ENCODE measurements at regions not wholly inside any gene's neighbourhood (a gene's known extent, or its start where the extent isn't known, plus 50 kb on each side); places are given as distances from the start of the nearest gene placed in this dataset.

DNA sequence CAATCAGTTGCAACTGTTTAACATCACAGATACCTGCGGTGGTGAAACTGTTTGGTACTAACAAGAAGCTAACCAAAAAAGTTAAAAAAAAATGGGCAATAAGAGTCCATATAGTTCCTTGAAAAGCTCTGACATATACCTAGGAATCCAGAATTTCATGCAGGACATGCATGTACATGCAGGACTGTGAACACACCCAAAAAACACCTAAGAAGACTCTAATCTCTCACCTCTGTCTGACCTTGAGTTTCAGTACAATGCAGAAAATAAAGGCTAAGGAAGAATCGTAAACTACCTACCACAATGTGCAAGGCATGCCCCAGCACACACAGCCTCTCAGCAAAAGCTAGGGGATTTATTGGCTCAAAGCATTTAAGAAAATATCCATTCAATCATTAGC, 110.7 kb upstream of the GOLGA8J start:
- Mint-ChIP-seq H3K27me3 (ENCODE audit: low read depth) (peaks cover 51% of the 10 kb centered on the region), H3K4me3 (no peak overlapping the region), H3K27ac (no peak overlapping the region), H3K9me3 (peaks cover 27% of the 10 kb centered on the region), H3K36me3 (peaks cover 6% of the 10 kb centered on the region), H3K4me1 (peaks cover 9% of the 10 kb centered on the region; the same call in 1 of the 2 replicates)
- TF ChIP-seq, protein P1, sequence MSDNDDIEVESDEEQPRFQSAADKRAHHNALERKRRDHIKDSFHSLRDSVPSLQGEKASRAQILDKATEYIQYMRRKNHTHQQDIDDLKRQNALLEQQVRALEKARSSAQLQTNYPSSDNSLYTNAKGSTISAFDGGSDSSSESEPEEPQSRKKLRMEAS (CRISPR knock-in tag; IDR thresholded peaks at IDR 0.05) = no peak
- no peak for TF ChIP-seq ZNF232 (CRISPR knock-in tag; IDR thresholded peaks at IDR 0.05)
- TF ChIP-seq ETV6 (CRISPR knock-in tag; IDR thresholded peaks at IDR 0.05) = no peak
- TF ChIP-seq, protein P2, sequence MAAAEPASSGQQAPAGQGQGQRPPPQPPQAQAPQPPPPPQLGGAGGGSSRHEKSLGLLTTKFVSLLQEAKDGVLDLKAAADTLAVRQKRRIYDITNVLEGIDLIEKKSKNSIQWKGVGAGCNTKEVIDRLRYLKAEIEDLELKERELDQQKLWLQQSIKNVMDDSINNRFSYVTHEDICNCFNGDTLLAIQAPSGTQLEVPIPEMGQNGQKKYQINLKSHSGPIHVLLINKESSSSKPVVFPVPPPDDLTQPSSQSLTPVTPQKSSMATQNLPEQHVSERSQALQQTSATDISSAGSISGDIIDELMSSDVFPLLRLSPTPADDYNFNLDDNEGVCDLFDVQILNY (CRISPR knock-in tag; IDR thresholded peaks at IDR 0.05) = no peak
- no peak for TF ChIP-seq PRRX2 (CRISPR knock-in tag; IDR thresholded peaks at IDR 0.05)
- TF ChIP-seq TEAD1 (CRISPR knock-in tag; IDR thresholded peaks at IDR 0.05) = no peak
- no peak for TF ChIP-seq SP1 (CRISPR knock-in tag; conservative IDR thresholded peaks at IDR 0.05)
- no peak for TF ChIP-seq GRHL2 (CRISPR knock-in tag; IDR thresholded peaks at IDR 0.05; ENCODE audit: insufficient replicate concordance, severe bottlenecking)
- POLR2A ChIA-PET = no interaction called here
- DNase-seq (ENCODE audit: low spot score) (no peak), ATAC-seq (no peak)
- CTCF ChIA-PET = interaction anchor here (0.6 to 0.9 kb wide), 2 partner anchors 13 to 1491 kb away, joined by 3 to 6 read pairs; no protein-coding TSS in a partner anchor

DNA sequence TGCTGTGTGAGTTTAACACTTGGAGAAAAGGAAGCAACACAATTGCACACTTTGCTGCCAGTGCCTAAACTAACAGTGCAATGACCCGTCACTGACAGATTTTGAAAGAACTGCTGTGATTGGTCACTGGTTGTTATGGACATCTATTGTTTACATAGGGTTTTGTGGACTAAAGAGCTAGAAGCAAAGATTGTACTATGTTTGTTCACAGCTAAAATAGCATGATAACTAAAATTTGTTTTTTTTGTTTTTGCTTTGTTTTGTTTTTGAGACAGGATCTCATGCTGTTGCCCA, 112.4 kb upstream of the GOLGA8J start:
- DNase-seq (ENCODE audit: low spot score) (no peak), ATAC-seq (no peak)
- H3K27ac Mint-ChIP-seq = no peak overlapping the region
- 0 out of 2 replicates have a peak overlapping the region, but pooled peaks have one; percentile 35 for H3K4me3 Mint-ChIP-seq
- CTCF ChIA-PET = no interaction called here
- TF ChIP-seq ZNF512 (CRISPR knock-in tag; IDR thresholded peaks at IDR 0.05; ENCODE audit: borderline replicate concordance) = no peak
- H3K4me1 Mint-ChIP-seq = peaks cover 9% of the 10 kb centered on the region; the same call in 1 of the 2 replicates
- H3K36me3 Mint-ChIP-seq = peaks cover 6% of the 10 kb centered on the region
- POLR2A ChIA-PET = no interaction called here
- peaks cover 67% of the 10 kb centered on the region for H3K27me3 Mint-ChIP-seq (ENCODE audit: low read depth)
- H3K9me3 Mint-ChIP-seq = peaks cover 27% of the 10 kb centered on the region

DNA sequence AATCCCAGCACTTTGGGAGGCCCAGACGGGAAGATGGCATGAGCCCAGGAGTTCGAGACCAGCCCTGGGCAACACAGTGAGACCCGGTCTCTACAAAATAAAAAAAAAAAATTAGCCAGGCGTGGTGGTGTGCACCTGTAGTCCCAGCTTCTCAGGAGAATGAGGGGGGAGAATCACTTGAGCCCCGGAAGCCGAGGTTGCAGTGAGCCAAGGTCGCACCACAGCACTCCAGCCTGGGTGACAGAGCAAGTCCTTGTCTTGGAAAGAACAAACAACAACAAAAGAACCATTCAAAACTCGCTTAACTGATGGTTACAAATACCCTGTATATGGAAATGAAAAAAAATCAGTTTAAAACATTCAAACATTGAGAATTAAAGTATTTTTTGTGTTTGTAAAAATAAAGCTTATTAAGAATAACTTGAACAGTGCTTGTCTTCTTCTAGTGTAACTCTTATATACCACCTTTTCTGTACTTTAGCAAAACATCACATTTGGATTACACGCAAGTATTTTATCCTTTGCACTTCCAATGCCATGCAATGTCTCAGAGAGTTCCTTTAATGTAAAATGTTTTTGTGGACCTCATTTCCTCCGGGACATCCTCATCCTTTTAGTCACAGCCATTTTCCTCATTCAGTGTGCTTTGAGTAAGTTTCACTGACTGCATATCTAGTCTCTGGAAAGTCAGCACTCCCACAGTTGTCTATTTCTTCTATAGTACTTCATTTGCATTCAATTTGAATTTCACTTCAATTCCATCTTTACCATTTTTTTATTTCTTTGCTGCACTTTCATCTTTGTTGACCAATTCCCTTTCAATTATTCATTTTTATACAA, 113.0 kb upstream of the GOLGA8J start:
- TF ChIP-seq OVOL2 (CRISPR knock-in tag; IDR thresholded peaks at IDR 0.05; ENCODE audit: borderline replicate concordance) = no peak
- TF ChIP-seq SMAD4 (CRISPR knock-in tag; IDR thresholded peaks at IDR 0.05) = no peak
- no peak for TF ChIP-seq RELA (CRISPR knock-in tag; IDR thresholded peaks at IDR 0.05; ENCODE audit: borderline replicate concordance)
- Mint-ChIP-seq H3K4me1 (peaks cover 9% of the 10 kb centered on the region; the same call in 1 of the 2 replicates), H3K4me3 (peak overlapping the region; percentile 72), H3K9me3 (peaks cover 27% of the 10 kb centered on the region), H3K27me3 (ENCODE audit: low read depth) (peaks cover 67% of the 10 kb centered on the region), H3K36me3 (peaks cover 6% of the 10 kb centered on the region), H3K27ac (no peak overlapping the region)
- DNase-seq (ENCODE audit: low spot score) (no peak), ATAC-seq (no peak)
- ChIA-PET CTCF (interaction anchor here (1.0 to 1.5 kb wide), 3 partner anchors 15 to 104 kb away, joined by 3 to 13 read pairs (median 5); no protein-coding TSS in a partner anchor), POLR2A (no interaction called here)

DNA sequence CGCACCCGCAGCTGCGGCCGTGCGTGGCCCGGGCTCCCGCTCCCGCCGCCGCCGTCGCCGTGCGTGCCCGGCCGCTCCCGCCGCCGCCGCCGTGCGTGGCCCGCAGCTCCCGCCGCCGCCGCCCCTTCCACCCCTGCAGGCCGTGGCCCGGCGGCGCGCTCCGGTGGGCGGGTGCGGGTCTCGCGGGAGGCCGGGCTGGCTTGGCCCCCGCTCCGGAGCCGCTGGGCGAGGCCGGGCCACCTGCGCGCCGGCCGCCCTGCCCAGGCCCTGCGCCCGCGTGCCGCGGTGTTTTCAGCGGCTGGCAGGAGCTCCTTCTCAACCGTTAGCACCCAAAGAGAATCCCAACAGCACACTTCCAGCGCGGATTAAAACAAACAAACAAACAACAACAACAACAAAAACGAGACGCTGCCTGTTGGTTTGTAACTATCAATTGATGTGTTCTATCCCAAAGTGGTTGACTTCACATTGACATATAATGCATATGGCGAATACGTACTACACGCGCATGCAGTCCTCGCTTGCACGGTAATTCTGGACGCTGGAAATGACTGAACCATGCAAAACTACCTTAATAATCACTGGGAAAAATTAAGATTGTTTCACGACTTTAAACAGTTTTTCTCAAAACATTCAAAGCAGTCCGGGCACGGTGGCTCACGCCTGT, 113.7 kb upstream of the GOLGA8J start:
- H3K27me3 Mint-ChIP-seq (ENCODE audit: low read depth) = peaks cover 67% of the 10 kb centered on the region
- ChIA-PET CTCF (interaction anchor here (0.8 to 1.5 kb wide), 5 partner anchors 10 to 106 kb away, joined by 3 to 13 read pairs (median 5); no protein-coding TSS in a partner anchor), POLR2A (interaction anchor here (0.5 kb wide), 1 partner anchor 72 kb away, joined by 4 read pairs; no protein-coding TSS in a partner anchor)
- peaks cover 9% of the 10 kb centered on the region; the same call in 1 of the 2 replicates for H3K4me1 Mint-ChIP-seq
- H3K9me3 Mint-ChIP-seq = peaks cover 23% of the 10 kb centered on the region
- H3K27ac Mint-ChIP-seq = no peak overlapping the region
- TF ChIP-seq PRRX2 (CRISPR knock-in tag; IDR thresholded peaks at IDR 0.05) = no peak
- ATAC-seq (peak; percentile 69), DNase-seq (ENCODE audit: low spot score) (peak; percentile 31)
- peaks cover 6% of the 10 kb centered on the region for H3K36me3 Mint-ChIP-seq
- peak overlapping the region; percentile 72 for H3K4me3 Mint-ChIP-seq

Measured in WTC11 (cell line).